Astrocyte (in vitro differentiated cells and primary cell): ENCODE measurements at regions not wholly inside any gene's neighbourhood (a gene's known extent, or its start where the extent isn't known, plus 50 kb on each side); places are given as distances from the start of the nearest gene placed in this dataset.

Experiments used
- EZH2 ChIP-seq: IDR thresholded peaks from 2 replicates; pipeline ENCODE4 v1.6.1; 2012; ENCODE audit warnings: mild to moderate bottlenecking, low read length, inconsistent platforms; ENCODE audit not compliant: insufficient read depth
- TF ChIP-seq, protein P1 (sequence below): IDR thresholded peaks from 2 replicates; pipeline ENCODE4 v1.5.1; 2011; ENCODE audit warnings: low read depth, mild to moderate bottlenecking, inconsistent platforms, low read length, moderate library complexity; ENCODE audit not compliant: insufficient read depth

DNA sequence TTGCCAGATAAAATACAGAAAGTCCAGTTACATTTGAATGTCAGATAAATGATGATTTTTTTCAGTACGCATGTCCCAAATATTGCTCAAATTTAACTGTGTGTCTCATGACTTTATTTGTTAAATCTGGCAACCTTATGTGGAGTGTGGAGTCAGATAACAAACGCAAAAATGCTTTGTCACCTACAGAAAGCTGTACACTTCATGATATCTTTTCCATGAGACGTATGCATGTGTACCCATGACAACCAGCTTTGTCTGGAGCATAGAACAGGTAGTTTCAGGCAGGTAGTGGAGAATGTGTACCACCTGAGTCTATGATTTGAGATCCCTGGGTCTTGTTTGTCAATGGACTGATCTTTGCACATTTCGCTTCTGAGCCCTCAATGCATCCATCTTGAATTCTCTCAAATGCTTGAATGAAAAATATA is 105.5 kb upstream of the CPEB4 start:
- TF ChIP-seq, protein P1, sequence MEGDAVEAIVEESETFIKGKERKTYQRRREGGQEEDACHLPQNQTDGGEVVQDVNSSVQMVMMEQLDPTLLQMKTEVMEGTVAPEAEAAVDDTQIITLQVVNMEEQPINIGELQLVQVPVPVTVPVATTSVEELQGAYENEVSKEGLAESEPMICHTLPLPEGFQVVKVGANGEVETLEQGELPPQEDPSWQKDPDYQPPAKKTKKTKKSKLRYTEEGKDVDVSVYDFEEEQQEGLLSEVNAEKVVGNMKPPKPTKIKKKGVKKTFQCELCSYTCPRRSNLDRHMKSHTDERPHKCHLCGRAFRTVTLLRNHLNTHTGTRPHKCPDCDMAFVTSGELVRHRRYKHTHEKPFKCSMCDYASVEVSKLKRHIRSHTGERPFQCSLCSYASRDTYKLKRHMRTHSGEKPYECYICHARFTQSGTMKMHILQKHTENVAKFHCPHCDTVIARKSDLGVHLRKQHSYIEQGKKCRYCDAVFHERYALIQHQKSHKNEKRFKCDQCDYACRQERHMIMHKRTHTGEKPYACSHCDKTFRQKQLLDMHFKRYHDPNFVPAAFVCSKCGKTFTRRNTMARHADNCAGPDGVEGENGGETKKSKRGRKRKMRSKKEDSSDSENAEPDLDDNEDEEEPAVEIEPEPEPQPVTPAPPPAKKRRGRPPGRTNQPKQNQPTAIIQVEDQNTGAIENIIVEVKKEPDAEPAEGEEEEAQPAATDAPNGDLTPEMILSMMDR = no peak
- no peak for TF ChIP-seq EZH2
